ENCODE measurements at regions not wholly inside any gene's neighbourhood (a gene's known extent, or its start where the extent isn't known, plus 50 kb on each side); places are given as distances from the start of the nearest gene placed in this dataset.

- Histone ChIP-seq H3K36me3 (ENCODE audit: control insufficient read depth in 2 of 2, insufficient read depth in 2 of 2, low read length in 1 of 2) (no peaks in the 10 kb centered on the region), H3K9me3 (ENCODE audit: control insufficient read depth in 2 of 2, insufficient read depth in 1 of 2, low read length in 1 of 2) (no peaks in the 10 kb centered on the region), H3K4me1 (ENCODE audit: control insufficient read depth in 2 of 2, insufficient read depth in 2 of 2, low read length in 2 of 2) (peaks cover 0 to 2% of the 10 kb centered on the region in 2 donors), H3K27ac (ENCODE audit: low read depth in 1 of 2, low read length in 1 of 2) (peak overlapping the region in 1 of 2 donors; percentile 15), H3K27me3 (ENCODE audit: control insufficient read depth in 2 of 2, insufficient read depth in 1 of 2, low read length in 1 of 2) (no peaks in the 10 kb centered on the region), H3K4me3 (ENCODE audit: low read length in 2 of 2) (no peak overlapping the region)
- 94% methylated on average over 18 of the region's 18 CpGs for WGBS
- DNase-seq (ENCODE audit: low read depth in 6 of 9, low spot score in 9 of 9) = no peak
Observed at GRCh38 chr3:141429371-141430035, 57.3 kb upstream of the RASA2 start.

- Histone ChIP-seq H3K4me3 (ENCODE audit: low read length in 2 of 2) (no peak overlapping the region), H3K27ac (ENCODE audit: low read depth in 1 of 2, low read length in 1 of 2) (no peak overlapping the region), H3K27me3 (ENCODE audit: control insufficient read depth in 2 of 2, insufficient read depth in 1 of 2, low read length in 1 of 2) (no peaks in the 10 kb centered on the region), H3K36me3 (ENCODE audit: control insufficient read depth in 2 of 2, insufficient read depth in 2 of 2, low read length in 1 of 2) (no peaks in the 10 kb centered on the region), H3K9me3 (ENCODE audit: control insufficient read depth in 2 of 2, insufficient read depth in 1 of 2, low read length in 1 of 2) (no peaks in the 10 kb centered on the region), H3K4me1 (ENCODE audit: control insufficient read depth in 2 of 2, insufficient read depth in 2 of 2, low read length in 2 of 2) (peaks cover 0 to 2% of the 10 kb centered on the region in 2 donors)
- WGBS = 98% methylated on average over 6 of the region's 6 CpGs
- DNase-seq (ENCODE audit: low read depth in 6 of 9, low spot score in 9 of 9) = no peak
Observed at GRCh38 chr3:141430316-141430715, 56.5 kb upstream of the RASA2 start.

DNA sequence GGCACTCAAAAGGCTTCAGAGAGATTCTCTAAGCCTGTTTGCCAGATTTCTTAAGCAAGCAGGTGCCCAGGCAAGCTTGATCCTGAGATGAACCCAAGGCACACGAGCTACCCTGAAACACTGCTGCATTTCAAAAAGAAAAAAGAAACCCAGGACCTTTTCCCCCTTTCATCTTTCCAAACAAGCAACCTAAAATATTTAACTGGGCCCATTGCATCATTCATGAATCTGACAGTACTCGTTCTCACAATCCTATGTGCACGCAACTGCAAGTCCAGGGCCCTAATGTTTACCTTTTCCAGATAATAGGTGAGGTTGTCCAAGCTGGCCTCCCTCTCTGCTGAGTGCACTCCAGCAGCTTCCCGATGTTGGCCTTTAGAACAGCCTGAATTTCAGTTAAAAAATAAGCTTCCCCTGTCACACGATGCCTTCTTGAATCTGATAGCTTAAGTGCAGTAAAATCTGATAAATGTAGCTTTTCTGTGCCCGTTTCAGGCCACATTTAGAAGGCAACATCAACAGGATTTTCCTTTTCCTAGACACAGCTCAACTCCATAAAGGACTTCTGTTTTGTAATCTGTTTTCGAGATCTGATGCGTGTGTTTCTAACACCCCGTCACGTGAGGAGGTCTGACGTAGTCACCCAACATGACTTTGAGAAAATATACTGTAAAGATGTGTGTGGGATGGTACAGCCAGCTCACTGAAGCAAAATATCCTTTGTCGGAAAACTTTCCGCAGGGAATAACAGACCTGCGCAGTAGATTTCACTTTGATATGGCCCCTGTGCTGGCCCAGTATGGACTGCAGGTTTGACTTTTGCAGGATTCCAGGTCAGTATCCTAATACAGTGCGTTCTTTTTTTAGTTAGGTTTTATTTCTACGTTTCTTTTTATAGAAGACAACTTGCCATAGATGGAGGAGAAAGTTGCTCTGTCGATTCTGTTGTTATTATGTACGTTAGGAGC, 55.1 kb upstream of the RASA2 start:
- no peak overlapping the region for H3K27ac ChIP-seq (ENCODE audit: low read depth in 1 of 2, low read length in 1 of 2)
- no peaks in the 10 kb centered on the region for H3K27me3 ChIP-seq (ENCODE audit: control insufficient read depth in 2 of 2, insufficient read depth in 1 of 2, low read length in 1 of 2)
- no peaks in the 10 kb centered on the region for H3K36me3 ChIP-seq (ENCODE audit: control insufficient read depth in 2 of 2, insufficient read depth in 2 of 2, low read length in 1 of 2)
- DNase-seq (ENCODE audit: low read depth in 6 of 9, low spot score in 9 of 9) = no peak
- no peaks in the 10 kb centered on the region for H3K9me3 ChIP-seq (ENCODE audit: control insufficient read depth in 2 of 2, insufficient read depth in 1 of 2, low read length in 1 of 2)
- WGBS = 96% methylated on average over 18 of the region's 18 CpGs
- peaks cover 0 to 2% of the 10 kb centered on the region in 2 donors for H3K4me1 ChIP-seq (ENCODE audit: control insufficient read depth in 2 of 2, insufficient read depth in 2 of 2, low read length in 2 of 2)
- no peak overlapping the region for H3K4me3 ChIP-seq (ENCODE audit: low read length in 2 of 2)

GRCh38 chr3:141432904-141433303, 53.9 kb upstream of the RASA2 start:
- no peak for DNase-seq (ENCODE audit: low read depth in 6 of 9, low spot score in 9 of 9)
- H3K27ac ChIP-seq (ENCODE audit: low read depth in 1 of 2, low read length in 1 of 2) = no peak overlapping the region
- no peaks in the 10 kb centered on the region for H3K9me3 ChIP-seq (ENCODE audit: control insufficient read depth in 2 of 2, insufficient read depth in 1 of 2, low read length in 1 of 2)
- no peaks in the 10 kb centered on the region for H3K27me3 ChIP-seq (ENCODE audit: control insufficient read depth in 2 of 2, insufficient read depth in 1 of 2, low read length in 1 of 2)
- no peak overlapping the region for H3K4me3 ChIP-seq (ENCODE audit: low read length in 2 of 2)
- no peaks in the 10 kb centered on the region for H3K36me3 ChIP-seq (ENCODE audit: control insufficient read depth in 2 of 2, insufficient read depth in 2 of 2, low read length in 1 of 2)
- WGBS = 98% methylated on average over 2 of the region's 2 CpGs
- no peaks in the 10 kb centered on the region for H3K4me1 ChIP-seq (ENCODE audit: control insufficient read depth in 2 of 2, insufficient read depth in 2 of 2, low read length in 2 of 2)

DNA sequence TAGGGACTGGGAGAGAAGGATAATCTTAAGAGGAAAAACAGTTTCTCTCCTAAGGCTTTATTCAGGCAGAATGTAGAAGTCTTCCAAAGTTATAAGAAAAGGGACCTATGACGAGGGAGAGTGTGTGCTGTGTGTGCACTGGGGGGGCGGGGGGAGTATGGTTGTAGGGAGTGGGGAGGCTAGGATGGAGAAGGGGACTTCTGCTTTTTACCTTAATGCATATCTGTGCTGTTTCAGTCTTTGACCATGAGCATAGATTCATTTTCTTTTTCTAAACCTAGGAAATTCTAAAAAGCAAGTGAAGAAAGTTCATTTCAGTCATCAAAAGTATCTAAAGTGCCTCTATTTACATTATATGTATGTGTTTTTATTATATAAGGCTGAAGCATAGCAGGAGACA, 52.6 kb upstream of the RASA2 start:
- no peaks in the 10 kb centered on the region for H3K4me1 ChIP-seq (ENCODE audit: control insufficient read depth in 2 of 2, insufficient read depth in 2 of 2, low read length in 2 of 2)
- 97% methylated on average over 2 of the region's 2 CpGs for WGBS
- no peak overlapping the region for H3K4me3 ChIP-seq (ENCODE audit: low read length in 2 of 2)
- H3K36me3 ChIP-seq (ENCODE audit: control insufficient read depth in 2 of 2, insufficient read depth in 2 of 2, low read length in 1 of 2) = no peaks in the 10 kb centered on the region
- no peaks in the 10 kb centered on the region for H3K9me3 ChIP-seq (ENCODE audit: control insufficient read depth in 2 of 2, insufficient read depth in 1 of 2, low read length in 1 of 2)
- H3K27me3 ChIP-seq (ENCODE audit: control insufficient read depth in 2 of 2, insufficient read depth in 1 of 2, low read length in 1 of 2) = no peaks in the 10 kb centered on the region
- no peak for DNase-seq (ENCODE audit: low read depth in 6 of 9, low spot score in 9 of 9)
- no peak overlapping the region for H3K27ac ChIP-seq (ENCODE audit: low read depth in 1 of 2, low read length in 1 of 2)

DNA sequence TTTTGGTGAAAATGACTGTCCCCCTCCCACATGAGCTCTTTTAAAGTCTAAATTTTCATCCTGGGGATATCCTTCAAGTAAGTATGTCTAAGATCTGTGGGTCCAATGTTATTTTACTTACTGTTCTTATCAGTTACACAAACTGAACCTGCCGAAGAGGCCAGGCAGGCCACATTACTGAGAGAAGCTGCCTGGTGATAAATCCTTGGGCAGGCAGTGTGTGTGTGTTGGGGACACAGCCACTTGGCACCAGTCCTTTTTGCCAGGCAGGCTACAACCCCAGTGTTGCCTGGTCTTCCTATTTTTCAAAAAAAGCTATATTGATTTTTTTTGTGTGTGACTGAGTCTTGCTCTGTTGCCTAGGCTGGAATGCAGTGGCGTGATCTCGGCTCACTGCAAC, 50.6 kb upstream of the RASA2 start:
- Histone ChIP-seq H3K9me3 (ENCODE audit: control insufficient read depth in 2 of 2, insufficient read depth in 1 of 2, low read length in 1 of 2) (no peaks in the 10 kb centered on the region), H3K4me1 (ENCODE audit: control insufficient read depth in 2 of 2, insufficient read depth in 2 of 2, low read length in 2 of 2) (no peaks in the 10 kb centered on the region), H3K4me3 (ENCODE audit: low read length in 2 of 2) (no peak overlapping the region), H3K27me3 (ENCODE audit: control insufficient read depth in 2 of 2, insufficient read depth in 1 of 2, low read length in 1 of 2) (no peaks in the 10 kb centered on the region), H3K36me3 (ENCODE audit: control insufficient read depth in 2 of 2, insufficient read depth in 2 of 2, low read length in 1 of 2) (no peaks in the 10 kb centered on the region), H3K27ac (ENCODE audit: low read depth in 1 of 2, low read length in 1 of 2) (no peak overlapping the region)
- 97% methylated on average over 3 of the region's 3 CpGs for WGBS
- DNase-seq (ENCODE audit: low read depth in 6 of 9, low spot score in 9 of 9) = no peak

Data from thymus (tissue), 11 donors.